H9 (cell line): ENCODE measurements at regions not wholly inside any gene's neighbourhood (a gene's known extent, or its start where the extent isn't known, plus 50 kb on each side); places are given as distances from the start of the nearest gene placed in this dataset.

Source experiments
- DNase-seq: peaks from one replicate; pipeline ENCODE4 v3.0.0-alpha.2; 2017
- H2AFZ ChIP-seq: one replicate; pipeline ENCODE4 v1.6.1; 2013; ENCODE audit warnings: mild to moderate bottlenecking, low read length, control low read depth, moderate library complexity
- H2AK5ac ChIP-seq: 2 replicates; pipeline ENCODE4 v1.6.1; 2013; ENCODE audit warnings: low read length, control low read depth, mixed read lengths; ENCODE audit not compliant: insufficient read length
- H2BK120ac ChIP-seq: one replicate; pipeline ENCODE4 v1.6.1; 2013; ENCODE audit warnings: low read depth, mild to moderate bottlenecking, low read length, control low read depth, inconsistent platforms; ENCODE audit not compliant: poor library complexity, severe bottlenecking
- H2BK12ac ChIP-seq: 2 replicates; pipeline ENCODE4 v1.6.1; 2013; ENCODE audit warnings: low read length, control low read depth, mixed read lengths, low read depth; ENCODE audit not compliant: insufficient read length
- H2BK15ac ChIP-seq: 2 replicates; pipeline ENCODE4 v1.6.1; 2013; ENCODE audit warnings: low read depth, low read length, control low read depth
- H2BK20ac ChIP-seq: one replicate; pipeline ENCODE4 v1.6.1; 2013; ENCODE audit warnings: low read depth, mild to moderate bottlenecking, low read length, control low read depth, inconsistent platforms; ENCODE audit not compliant: poor library complexity, severe bottlenecking
- H2BK5ac ChIP-seq: 2 replicates; pipeline ENCODE4 v1.6.1; 2013; ENCODE audit warnings: low read length, control low read depth, mixed read lengths; ENCODE audit not compliant: insufficient read length
- H3K14ac ChIP-seq: 2 replicates; pipeline ENCODE4 v1.6.1; 2013; ENCODE audit warnings: low read length, control low read depth; ENCODE audit not compliant: insufficient read depth
- H3K18ac ChIP-seq: 2 replicates; pipeline ENCODE4 v1.6.1; 2013; ENCODE audit warnings: low read depth, mild to moderate bottlenecking, mixed read lengths, low read length, control low read depth; ENCODE audit not compliant: insufficient read length
- H3K23ac ChIP-seq: 2 replicates; pipeline ENCODE4 v1.6.1; 2013; ENCODE audit warnings: low read length, control low read depth, mixed read lengths, low read depth; ENCODE audit not compliant: insufficient read length
- H3K23me2 ChIP-seq: 2 replicates; pipeline ENCODE4 v1.6.1; 2013; ENCODE audit warnings: low read depth, mild to moderate bottlenecking, mixed read lengths, low read length, control low read depth; ENCODE audit not compliant: insufficient read length, poor library complexity, severe bottlenecking
- H3K27ac ChIP-seq: 2 replicates; pipeline ENCODE4 v1.5.1; 2013; ENCODE audit warnings: low read length, control low read depth, mixed read lengths, low read depth; ENCODE audit not compliant: insufficient read length
- H3K27me3 ChIP-seq: 2 replicates; pipeline ENCODE4 v1.6.1; 2013; ENCODE audit warnings: low read length, control low read depth, inconsistent platforms; ENCODE audit not compliant: insufficient read depth
- H3K4ac ChIP-seq: 2 replicates; pipeline ENCODE4 v1.6.1; 2013; ENCODE audit warnings: low read depth, mild to moderate bottlenecking, control low read depth, inconsistent platforms, low read length, moderate library complexity
- H3K4me1 ChIP-seq: 2 replicates; pipeline ENCODE4 v1.6.1; 2013; ENCODE audit warnings: low read length, control low read depth, inconsistent platforms; ENCODE audit not compliant: insufficient read depth
- H3K4me2 ChIP-seq: 2 replicates; pipeline ENCODE4 v1.6.1; 2013; ENCODE audit warnings: low read length, control low read depth, mixed read lengths; ENCODE audit not compliant: insufficient read length, insufficient read depth
- H3K56ac ChIP-seq: 2 replicates; pipeline ENCODE4 v1.6.1; 2013; ENCODE audit warnings: low read depth, mild to moderate bottlenecking, mixed read lengths, low read length, control low read depth; ENCODE audit not compliant: insufficient read length
- H3K79me1 ChIP-seq: 2 replicates; pipeline ENCODE4 v1.6.1; 2013; ENCODE audit warnings: low read depth, mild to moderate bottlenecking, moderate library complexity, low read length, control low read depth, inconsistent platforms; ENCODE audit not compliant: insufficient read depth, poor library complexity, severe bottlenecking
- H3K79me2 ChIP-seq: 2 replicates; pipeline ENCODE4 v1.6.1; 2013; ENCODE audit warnings: low read length, control low read depth, inconsistent platforms; ENCODE audit not compliant: insufficient read depth
- H3K9ac ChIP-seq: 2 replicates; pipeline ENCODE4 v1.6.1; 2013; ENCODE audit warnings: low read length, control low read depth, mixed read lengths; ENCODE audit not compliant: insufficient read length; ENCODE audit errors: extremely low read depth
- H3K9me3 ChIP-seq: one replicate; pipeline ENCODE4 v1.6.1; 2013; ENCODE audit warnings: low read depth, low read length, inconsistent platforms; ENCODE audit not compliant: control insufficient read depth
- H3T11ph ChIP-seq: one replicate; pipeline ENCODE4 v1.6.1; 2013; ENCODE audit warnings: mild to moderate bottlenecking, low read length, control low read depth, inconsistent platforms
- H4K20me1 ChIP-seq: one replicate; pipeline ENCODE4 v1.6.1; 2013; ENCODE audit not compliant: control insufficient read depth, insufficient read length, insufficient read depth
- H4K5ac ChIP-seq: 2 replicates; pipeline ENCODE4 v1.6.1; 2013; ENCODE audit warnings: low read depth, mild to moderate bottlenecking, mixed read lengths, low read length, control low read depth; ENCODE audit not compliant: insufficient read length
- H4K8ac ChIP-seq: replicated peaks from 2 replicates; pipeline ENCODE4 v1.6.1; 2013; ENCODE audit warnings: low read length, control low read depth, mixed read lengths, low read depth; ENCODE audit not compliant: insufficient read length
- H4K91ac ChIP-seq: 2 replicates; pipeline ENCODE4 v1.6.1; 2013; ENCODE audit warnings: low read depth, mild to moderate bottlenecking, moderate library complexity, mixed read lengths, low read length, control low read depth; ENCODE audit not compliant: insufficient read length
- H3K27ac Mint-ChIP-seq, 3 experiments: 2 replicates in 2 of 3; 3 replicates in 1 of 3; pipeline ENCODE4 v1.8.0; 2020 to 2021; ENCODE audit warnings: mixed read lengths in 3 of 3, mild to moderate bottlenecking in 1 of 3, moderate library complexity in 1 of 3
- H3K27me3 Mint-ChIP-seq: 2 replicates; pipeline ENCODE4 v1.8.0; 2021; ENCODE audit warnings: low read depth, mild to moderate bottlenecking, moderate library complexity, mixed read lengths
- H3K36me3 Mint-ChIP-seq, 3 experiments: 2 replicates in 2 of 3; 3 replicates in 1 of 3; pipeline ENCODE4 v1.8.0; 2020 to 2021; ENCODE audit warnings: low read depth in 3 of 3, mixed read lengths in 3 of 3; ENCODE audit not compliant: insufficient read depth in 1 of 3
- H3K4me1 Mint-ChIP-seq, 2 experiments: 2 replicates each; pipeline ENCODE4 v1.8.0; 2020; ENCODE audit warnings: mixed read lengths in 2 of 2
- H3K4me3 Mint-ChIP-seq, 2 experiments: 2 replicates in 1 of 2; 3 replicates in 1 of 2; pipeline ENCODE4 v1.8.0; 2020 to 2021; ENCODE audit warnings: mild to moderate bottlenecking in 2 of 2, mixed read lengths in 2 of 2, moderate library complexity in 1 of 2
- H3K9me3 Mint-ChIP-seq, 2 experiments: 2 replicates in 1 of 2; 3 replicates in 1 of 2; pipeline ENCODE4 v1.8.0; 2020; ENCODE audit warnings: mild to moderate bottlenecking in 2 of 2, mixed read lengths in 2 of 2, moderate library complexity in 1 of 2
- CTCF ChIP-seq: fragments of 200-600 bp; sonication (generic); conservative IDR thresholded peaks from 3 replicates; pipeline ENCODE4 v1.8.0; 2021; ENCODE audit warnings: antibody characterized with exemption, mild to moderate bottlenecking
- WGBS: extraction: QIAGEN DNeasy Blood & Tissue Kit; methylation state at CpG from one replicate; pipeline ENCODE4 v1.1.7; 2013; ENCODE audit warnings: missing lambda C conversion rate, low lambda C conversion rate, mixed read lengths; ENCODE audit not compliant: insufficient read length; ENCODE audit errors: extremely low coverage; 5-methylcytosine and 5-hydroxymethylcytosine counted together

DNA sequence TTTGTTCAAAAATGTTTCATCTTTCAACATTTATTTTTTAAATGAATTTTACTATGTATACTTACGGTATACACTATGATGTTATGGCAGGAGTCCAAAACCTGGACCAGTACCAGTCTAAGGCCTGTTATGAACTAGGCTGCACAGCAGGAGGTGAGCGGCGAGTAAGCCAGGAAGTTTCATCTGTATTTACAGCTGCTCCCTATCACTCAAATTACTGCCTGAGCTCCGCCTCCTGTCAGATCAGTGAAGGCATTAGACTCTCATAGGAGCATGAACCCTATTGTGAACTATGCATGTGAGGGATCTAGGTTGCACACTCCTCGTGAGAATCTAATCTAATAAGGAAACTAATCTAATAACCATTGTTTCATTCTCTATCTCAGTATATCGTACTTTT is 715.5 kb upstream of the PTPRD start:
- no peaks in the 10 kb centered on the region for H3K4me1 Mint-ChIP-seq
- Histone ChIP-seq H3K79me1 (no peaks in the 10 kb centered on the region), H3K14ac (no peak overlapping the region), H3K27ac (no peak overlapping the region), H3K9ac (no peak overlapping the region), H2BK12ac (no peak overlapping the region), H3K23ac (no peak overlapping the region), H2BK20ac (no peak overlapping the region), H4K8ac (no peak overlapping the region), H3K9me3 (no peaks in the 10 kb centered on the region), H3K4me2 (no peak overlapping the region), H2BK5ac (no peak overlapping the region), H3K4me1 (no peaks in the 10 kb centered on the region), H2AFZ (no peak overlapping the region), H4K20me1 (no peaks in the 10 kb centered on the region), H4K91ac (no peak overlapping the region), H3K4ac (no peak overlapping the region), H3K79me2 (no peaks in the 10 kb centered on the region), H3T11ph (no peak overlapping the region), H3K18ac (no peak overlapping the region), H3K56ac (no peak overlapping the region), H2BK120ac (no peak overlapping the region), H2AK5ac (no peak overlapping the region), H3K27me3 (no peaks in the 10 kb centered on the region), H3K23me2 (no peaks in the 10 kb centered on the region), H2BK15ac (no peak overlapping the region), H4K5ac (no peak overlapping the region)
- no peak overlapping the region for H3K4me3 Mint-ChIP-seq
- H3K36me3 Mint-ChIP-seq, result peaks cover 0 to 4% (median 0%) of the 10 kb centered on the region in 3 experiments; a peak in 1 of 7 replicates
- H3K27me3 Mint-ChIP-seq, result no peaks in the 10 kb centered on the region
- H3K27ac Mint-ChIP-seq, result no peak overlapping the region
- H3K9me3 Mint-ChIP-seq, result no peaks in the 10 kb centered on the region; a peak in 1 of 5 replicates
- no CpG with 5 or more reads among the region's 6 CpGs for WGBS
- no peak for DNase-seq
- TF ChIP-seq CTCF, result no peak
